ENCODE measurements at regions not wholly inside any gene's neighbourhood (a gene's known extent, or its start where the extent isn't known, plus 50 kb on each side); places are given as distances from the start of the nearest gene placed in this dataset.

DNA sequence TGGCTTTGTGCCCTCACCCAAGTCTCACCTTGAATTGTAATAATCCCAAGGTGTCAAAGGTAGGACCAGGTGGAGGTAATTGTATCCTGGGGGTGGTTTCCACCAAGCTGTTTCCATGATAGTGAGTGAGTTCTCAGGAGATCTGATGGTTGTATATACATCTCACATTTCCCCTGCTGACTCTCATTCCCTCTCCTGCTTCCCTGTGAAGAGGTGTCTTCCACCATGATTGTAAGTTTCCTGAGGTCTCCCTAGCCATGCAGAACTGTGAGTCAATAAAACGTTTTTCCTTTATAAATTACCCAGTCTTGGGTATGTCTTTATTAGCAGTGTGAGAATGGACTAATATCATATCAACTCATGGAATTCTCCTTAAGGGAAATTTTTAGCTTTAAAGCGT, 302.6 kb downstream of the LIG4 start:
- TF ChIP-seq, protein P1, sequence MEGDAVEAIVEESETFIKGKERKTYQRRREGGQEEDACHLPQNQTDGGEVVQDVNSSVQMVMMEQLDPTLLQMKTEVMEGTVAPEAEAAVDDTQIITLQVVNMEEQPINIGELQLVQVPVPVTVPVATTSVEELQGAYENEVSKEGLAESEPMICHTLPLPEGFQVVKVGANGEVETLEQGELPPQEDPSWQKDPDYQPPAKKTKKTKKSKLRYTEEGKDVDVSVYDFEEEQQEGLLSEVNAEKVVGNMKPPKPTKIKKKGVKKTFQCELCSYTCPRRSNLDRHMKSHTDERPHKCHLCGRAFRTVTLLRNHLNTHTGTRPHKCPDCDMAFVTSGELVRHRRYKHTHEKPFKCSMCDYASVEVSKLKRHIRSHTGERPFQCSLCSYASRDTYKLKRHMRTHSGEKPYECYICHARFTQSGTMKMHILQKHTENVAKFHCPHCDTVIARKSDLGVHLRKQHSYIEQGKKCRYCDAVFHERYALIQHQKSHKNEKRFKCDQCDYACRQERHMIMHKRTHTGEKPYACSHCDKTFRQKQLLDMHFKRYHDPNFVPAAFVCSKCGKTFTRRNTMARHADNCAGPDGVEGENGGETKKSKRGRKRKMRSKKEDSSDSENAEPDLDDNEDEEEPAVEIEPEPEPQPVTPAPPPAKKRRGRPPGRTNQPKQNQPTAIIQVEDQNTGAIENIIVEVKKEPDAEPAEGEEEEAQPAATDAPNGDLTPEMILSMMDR (conservative IDR thresholded peaks at IDR 0.05), result no peak
- no peak for TF ChIP-seq ZFX (IDR thresholded peaks at IDR 0.05)

Data from C4-2B (cell line).